IPS-20b (cell line): ENCODE measurements at regions not wholly inside any gene's neighbourhood (a gene's known extent, or its start where the extent isn't known, plus 50 kb on each side); places are given as distances from the start of the nearest gene placed in this dataset.
"Not testable (repeated sequence)": the region's sequence is repeated elsewhere in the genome, so short reads cannot be mapped to it uniquely, and the experiment has no call there.

Experiments
- H3K27ac ChIP-seq: one replicate; pipeline ENCODE4 v1.5.1; 2013; ENCODE audit warnings: low read length
- H3K27me3 ChIP-seq: 2 replicates; pipeline ENCODE4 v1.6.1; 2013; ENCODE audit warnings: mild to moderate bottlenecking, low read length, inconsistent platforms; ENCODE audit not compliant: insufficient read depth
- H3K36me3 ChIP-seq: 2 replicates; pipeline ENCODE4 v1.6.1; 2013; ENCODE audit warnings: low read depth, mild to moderate bottlenecking, inconsistent platforms, low read length, moderate library complexity; ENCODE audit not compliant: insufficient read depth
- H3K4me1 ChIP-seq: 2 replicates; pipeline ENCODE4 v1.6.1; 2013; ENCODE audit warnings: mild to moderate bottlenecking, control low read depth, inconsistent platforms, low read length, moderate library complexity; ENCODE audit not compliant: insufficient read depth
- H3K4me3 ChIP-seq: 2 replicates; pipeline ENCODE4 v1.5.1; 2013; ENCODE audit warnings: mild to moderate bottlenecking, low read length, inconsistent platforms
- H3K9ac ChIP-seq: 2 replicates; pipeline ENCODE4 v1.6.1; 2013; ENCODE audit warnings: low read depth, mild to moderate bottlenecking, inconsistent platforms, low read length, moderate library complexity
- H3K9me3 ChIP-seq: 2 replicates; pipeline ENCODE4 v1.6.1; 2013; ENCODE audit warnings: mild to moderate bottlenecking, low read depth, low read length, inconsistent platforms; ENCODE audit not compliant: insufficient read depth

- Histone ChIP-seq H3K9ac (no peak overlapping the region), H3K36me3 (no peaks in the 10 kb centered on the region), H3K4me3 (no peak overlapping the region), H3K27me3 (no peaks in the 10 kb centered on the region), H3K27ac (no peak overlapping the region), H3K4me1 (no peaks in the 10 kb centered on the region), H3K9me3 (no peaks in the 10 kb centered on the region)
These were observed 361.5 kb upstream of the CDH10 start for GRCh38 chr5:25006237-25006636.

GRCh38 chr5:25005431-25005830 lies 360.7 kb upstream of the CDH10 start:
- H3K4me1 ChIP-seq: no peaks in the 10 kb centered on the region
- H3K9ac ChIP-seq: no peak overlapping the region
- no peak overlapping the region for H3K27ac ChIP-seq
- H3K9me3 ChIP-seq: no peaks in the 10 kb centered on the region
- no peaks in the 10 kb centered on the region for H3K27me3 ChIP-seq
- H3K4me3 ChIP-seq: no peak overlapping the region
- no peaks in the 10 kb centered on the region for H3K36me3 ChIP-seq

- Histone ChIP-seq H3K36me3 (no peaks in the 10 kb centered on the region), H3K27me3 (no peaks in the 10 kb centered on the region), H3K4me3 (no peak overlapping the region), H3K9ac (no peak overlapping the region), H3K27ac (no peak overlapping the region), H3K4me1 (no peaks in the 10 kb centered on the region), H3K9me3 (no peaks in the 10 kb centered on the region)
These were observed 357.6 kb upstream of the CDH10 start for GRCh38 chr5:25002371-25002770.

GRCh38 chr5:24999732-25000131 lies 355.0 kb upstream of the CDH10 start:
- H3K9ac ChIP-seq: no peak overlapping the region
- H3K4me1 ChIP-seq: no peaks in the 10 kb centered on the region
- H3K4me3 ChIP-seq: no peak overlapping the region
- no peaks in the 10 kb centered on the region for H3K27me3 ChIP-seq
- H3K9me3 ChIP-seq: no peaks in the 10 kb centered on the region
- no peaks in the 10 kb centered on the region for H3K36me3 ChIP-seq
- H3K27ac ChIP-seq: no peak overlapping the region

- no peak overlapping the region for H3K4me3 ChIP-seq
- H3K27ac ChIP-seq: no peak overlapping the region
- no peaks in the 10 kb centered on the region for H3K4me1 ChIP-seq
- H3K9ac ChIP-seq: no peak overlapping the region
- H3K9me3 ChIP-seq: no peaks in the 10 kb centered on the region
- no peaks in the 10 kb centered on the region for H3K36me3 ChIP-seq
- no peaks in the 10 kb centered on the region for H3K27me3 ChIP-seq
These were observed 353.9 kb upstream of the CDH10 start for GRCh38 chr5:24998641-24999040.

- H3K9me3 ChIP-seq: no peaks in the 10 kb centered on the region
- H3K4me1 ChIP-seq: no peaks in the 10 kb centered on the region
- no peak overlapping the region for H3K4me3 ChIP-seq
- no peaks in the 10 kb centered on the region for H3K36me3 ChIP-seq
- no peaks in the 10 kb centered on the region for H3K27me3 ChIP-seq
- H3K27ac ChIP-seq: no peak overlapping the region
- H3K9ac ChIP-seq: no peak overlapping the region
These were observed 341.5 kb upstream of the CDH10 start for GRCh38 chr5:24986326-24986725.

GRCh38 chr5:24978552-24978951 lies 333.8 kb upstream of the CDH10 start:
- not testable (repeated sequence) for H3K9me3 ChIP-seq, H3K4me1 ChIP-seq, H3K36me3 ChIP-seq, H3K4me3 ChIP-seq, H3K27me3 ChIP-seq, H3K9ac ChIP-seq, H3K27ac ChIP-seq

GRCh38 chr5:24963611-24964010 lies 318.8 kb upstream of the CDH10 start:
- Histone ChIP-seq H3K36me3 (no peaks in the 10 kb centered on the region), H3K4me1 (no peaks in the 10 kb centered on the region), H3K27ac (no peak overlapping the region)

GRCh38 chr5:24923400-24923799 lies 278.6 kb upstream of the CDH10 start:
- Histone ChIP-seq H3K36me3 (no peaks in the 10 kb centered on the region), H3K9ac (no peak overlapping the region), H3K4me3 (no peak overlapping the region), H3K27me3 (no peaks in the 10 kb centered on the region), H3K27ac (no peak overlapping the region), H3K4me1 (0 out of 2 replicates have a peak, but pooled peaks cover 4% of the 10 kb centered on the region), H3K9me3 (no peaks in the 10 kb centered on the region)

More at GRCh38 chr5:24963611-24964010, 318.8 kb upstream of the CDH10 start:
- Histone ChIP-seq H3K9me3 (no peaks in the 10 kb centered on the region), H3K27me3 (no peaks in the 10 kb centered on the region), H3K9ac (no peak overlapping the region), H3K4me3 (no peak overlapping the region)

- no peak overlapping the region for H3K4me3 ChIP-seq
- H3K4me1 ChIP-seq: no peaks in the 10 kb centered on the region
- H3K36me3 ChIP-seq: no peaks in the 10 kb centered on the region
- no peak overlapping the region for H3K27ac ChIP-seq
- no peak overlapping the region for H3K9ac ChIP-seq
- no peaks in the 10 kb centered on the region for H3K27me3 ChIP-seq
- H3K9me3 ChIP-seq: no peaks in the 10 kb centered on the region
These were observed 273.9 kb upstream of the CDH10 start for GRCh38 chr5:24918676-24919075.

GRCh38 chr5:24916863-24917262 lies 272.1 kb upstream of the CDH10 start:
- Histone ChIP-seq H3K27ac (no peak overlapping the region), H3K4me3 (no peak overlapping the region), H3K4me1 (no peaks in the 10 kb centered on the region), H3K27me3 (no peaks in the 10 kb centered on the region), H3K36me3 (no peaks in the 10 kb centered on the region), H3K9ac (no peak overlapping the region), H3K9me3 (no peaks in the 10 kb centered on the region)

- no peaks in the 10 kb centered on the region for H3K9me3 ChIP-seq
- H3K4me3 ChIP-seq: no peak overlapping the region
- no peaks in the 10 kb centered on the region for H3K4me1 ChIP-seq
- H3K27me3 ChIP-seq: no peaks in the 10 kb centered on the region
- no peak overlapping the region for H3K27ac ChIP-seq
- H3K36me3 ChIP-seq: no peaks in the 10 kb centered on the region
- no peak overlapping the region for H3K9ac ChIP-seq
These were observed 264.4 kb upstream of the CDH10 start for GRCh38 chr5:24909210-24909609.

- Histone ChIP-seq H3K36me3 (no peaks in the 10 kb centered on the region), H3K4me3 (no peak overlapping the region), H3K4me1 (no peaks in the 10 kb centered on the region), H3K27ac (no peak overlapping the region), H3K9ac (no peak overlapping the region), H3K27me3 (no peaks in the 10 kb centered on the region), H3K9me3 (no peaks in the 10 kb centered on the region)
These were observed 261.9 kb upstream of the CDH10 start for GRCh38 chr5:24906689-24907088.
